ENCODE measurements at regions not wholly inside any gene's neighbourhood (a gene's known extent, or its start where the extent isn't known, plus 50 kb on each side); places are given as distances from the start of the nearest gene placed in this dataset.

GRCh38 chr13:90896002-90896401, 451.5 kb upstream of the MIR17HG start:
- TF ChIP-seq CTCF (IDR thresholded peaks at IDR 0.05; ENCODE audit: low read depth, low read length): no peak
- no peak for DNase-seq (ENCODE audit: extremely low read depth, low read depth)

- DNase-seq (ENCODE audit: extremely low read depth, low read depth): no peak
Observed at GRCh38 chr13:90898811-90899210, 448.7 kb upstream of the MIR17HG start.

GRCh38 chr13:90899416-90899815, 448.1 kb upstream of the MIR17HG start:
- DNase-seq (ENCODE audit: extremely low read depth, low read depth): no peak
- TF ChIP-seq CTCF (IDR thresholded peaks at IDR 0.05; ENCODE audit: low read depth, low read length): no peak

More at GRCh38 chr13:90898811-90899210, 448.7 kb upstream of the MIR17HG start:
- no peak for TF ChIP-seq CTCF (IDR thresholded peaks at IDR 0.05; ENCODE audit: low read depth, low read length)

- TF ChIP-seq CTCF (IDR thresholded peaks at IDR 0.05; ENCODE audit: low read depth, low read length): no peak
- no peak for DNase-seq (ENCODE audit: extremely low read depth, low read depth)
Observed at GRCh38 chr13:90902255-90902654, 445.2 kb upstream of the MIR17HG start.

- TF ChIP-seq CTCF (IDR thresholded peaks at IDR 0.05; ENCODE audit: low read depth, low read length): no peak
- DNase-seq (ENCODE audit: extremely low read depth, low read depth): no peak
Observed at GRCh38 chr13:90906554-90906953, 440.9 kb upstream of the MIR17HG start.

GRCh38 chr13:90908792-90909191, 438.7 kb upstream of the MIR17HG start:
- no peak for DNase-seq (ENCODE audit: extremely low read depth, low read depth)

GRCh38 chr13:90910018-90910639, 437.4 kb upstream of the MIR17HG start:
- no peak for DNase-seq (ENCODE audit: extremely low read depth, low read depth)
- no peak for TF ChIP-seq CTCF (IDR thresholded peaks at IDR 0.05; ENCODE audit: low read depth, low read length)

More at GRCh38 chr13:90908792-90909191, 438.7 kb upstream of the MIR17HG start:
- TF ChIP-seq CTCF (IDR thresholded peaks at IDR 0.05; ENCODE audit: low read depth, low read length): no peak

All from AG09319 (cell line).